ENCODE measurements at regions not wholly inside any gene's neighbourhood (a gene's known extent, or its start where the extent isn't known, plus 50 kb on each side); places are given as distances from the start of the nearest gene placed in this dataset.

DNA sequence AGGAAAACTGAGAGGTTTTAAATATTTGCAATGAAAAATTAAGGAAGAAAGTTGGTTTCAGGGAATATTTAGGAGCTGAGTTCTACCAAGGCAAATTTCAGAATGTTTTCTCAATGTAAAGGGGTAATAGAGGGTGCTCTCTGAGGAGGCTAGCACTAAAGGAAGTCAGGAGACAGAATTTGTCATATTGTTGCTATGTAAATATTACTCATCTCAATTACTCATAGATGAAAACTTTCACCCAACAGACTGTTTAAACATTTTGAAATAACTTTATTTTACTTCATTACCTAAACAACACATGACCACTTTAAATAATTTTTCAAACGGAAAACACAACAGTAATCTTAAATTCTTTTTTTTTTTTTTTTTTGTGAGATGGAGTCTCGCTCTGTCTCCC lies 274.8 kb upstream of the NRG3 start:
- TF ChIP-seq, protein P1, sequence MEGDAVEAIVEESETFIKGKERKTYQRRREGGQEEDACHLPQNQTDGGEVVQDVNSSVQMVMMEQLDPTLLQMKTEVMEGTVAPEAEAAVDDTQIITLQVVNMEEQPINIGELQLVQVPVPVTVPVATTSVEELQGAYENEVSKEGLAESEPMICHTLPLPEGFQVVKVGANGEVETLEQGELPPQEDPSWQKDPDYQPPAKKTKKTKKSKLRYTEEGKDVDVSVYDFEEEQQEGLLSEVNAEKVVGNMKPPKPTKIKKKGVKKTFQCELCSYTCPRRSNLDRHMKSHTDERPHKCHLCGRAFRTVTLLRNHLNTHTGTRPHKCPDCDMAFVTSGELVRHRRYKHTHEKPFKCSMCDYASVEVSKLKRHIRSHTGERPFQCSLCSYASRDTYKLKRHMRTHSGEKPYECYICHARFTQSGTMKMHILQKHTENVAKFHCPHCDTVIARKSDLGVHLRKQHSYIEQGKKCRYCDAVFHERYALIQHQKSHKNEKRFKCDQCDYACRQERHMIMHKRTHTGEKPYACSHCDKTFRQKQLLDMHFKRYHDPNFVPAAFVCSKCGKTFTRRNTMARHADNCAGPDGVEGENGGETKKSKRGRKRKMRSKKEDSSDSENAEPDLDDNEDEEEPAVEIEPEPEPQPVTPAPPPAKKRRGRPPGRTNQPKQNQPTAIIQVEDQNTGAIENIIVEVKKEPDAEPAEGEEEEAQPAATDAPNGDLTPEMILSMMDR (IDR thresholded peaks at IDR 0.05; ENCODE audit: insufficient read depth, low read length): no peak
- TF ChIP-seq, protein P2, sequence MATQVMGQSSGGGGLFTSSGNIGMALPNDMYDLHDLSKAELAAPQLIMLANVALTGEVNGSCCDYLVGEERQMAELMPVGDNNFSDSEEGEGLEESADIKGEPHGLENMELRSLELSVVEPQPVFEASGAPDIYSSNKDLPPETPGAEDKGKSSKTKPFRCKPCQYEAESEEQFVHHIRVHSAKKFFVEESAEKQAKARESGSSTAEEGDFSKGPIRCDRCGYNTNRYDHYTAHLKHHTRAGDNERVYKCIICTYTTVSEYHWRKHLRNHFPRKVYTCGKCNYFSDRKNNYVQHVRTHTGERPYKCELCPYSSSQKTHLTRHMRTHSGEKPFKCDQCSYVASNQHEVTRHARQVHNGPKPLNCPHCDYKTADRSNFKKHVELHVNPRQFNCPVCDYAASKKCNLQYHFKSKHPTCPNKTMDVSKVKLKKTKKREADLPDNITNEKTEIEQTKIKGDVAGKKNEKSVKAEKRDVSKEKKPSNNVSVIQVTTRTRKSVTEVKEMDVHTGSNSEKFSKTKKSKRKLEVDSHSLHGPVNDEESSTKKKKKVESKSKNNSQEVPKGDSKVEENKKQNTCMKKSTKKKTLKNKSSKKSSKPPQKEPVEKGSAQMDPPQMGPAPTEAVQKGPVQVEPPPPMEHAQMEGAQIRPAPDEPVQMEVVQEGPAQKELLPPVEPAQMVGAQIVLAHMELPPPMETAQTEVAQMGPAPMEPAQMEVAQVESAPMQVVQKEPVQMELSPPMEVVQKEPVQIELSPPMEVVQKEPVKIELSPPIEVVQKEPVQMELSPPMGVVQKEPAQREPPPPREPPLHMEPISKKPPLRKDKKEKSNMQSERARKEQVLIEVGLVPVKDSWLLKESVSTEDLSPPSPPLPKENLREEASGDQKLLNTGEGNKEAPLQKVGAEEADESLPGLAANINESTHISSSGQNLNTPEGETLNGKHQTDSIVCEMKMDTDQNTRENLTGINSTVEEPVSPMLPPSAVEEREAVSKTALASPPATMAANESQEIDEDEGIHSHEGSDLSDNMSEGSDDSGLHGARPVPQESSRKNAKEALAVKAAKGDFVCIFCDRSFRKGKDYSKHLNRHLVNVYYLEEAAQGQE (IDR thresholded peaks at IDR 0.05; ENCODE audit: insufficient replicate concordance, low read depth): no peak

Measured in HL-60 (cell line).